ENCODE measurements at regions not wholly inside any gene's neighbourhood (a gene's known extent, or its start where the extent isn't known, plus 50 kb on each side); places are given as distances from the start of the nearest gene placed in this dataset.

GRCh38 chr5:66519626-66520025 is 76.6 kb upstream of the MAST4 start:
- Histone ChIP-seq H3K4me3 (ENCODE audit: extremely low read depth in 1 of 4, insufficient read depth in 2 of 4, low read depth in 3 of 4, low read length in 4 of 4) (no peak overlapping the region), H3K4ac (replicated peaks; ENCODE audit: insufficient read length, low read depth, low read length) (no peak overlapping the region), H2BK15ac (ENCODE audit: low read length) (no peak overlapping the region), H3K9ac (replicated peaks in 1 of 4; ENCODE audit: extremely low read depth in 1 of 4, low read depth in 3 of 4, low read length in 3 of 4) (no peak overlapping the region), H4K5ac (ENCODE audit: insufficient read length, low read depth, low read length) (no peak overlapping the region), H3K23me2 (ENCODE audit: low read depth, low read length) (no peaks in the 10 kb centered on the region), H3K4me2 (ENCODE audit: insufficient read depth in 1 of 2, low read depth in 2 of 2, low read length in 2 of 2) (no peak overlapping the region), H3K36me3 (ENCODE audit: control insufficient read depth in 2 of 4, insufficient read depth in 4 of 4, low read length in 3 of 4) (no peaks in the 10 kb centered on the region; a peak in 1 of 8 replicates), H3K79me1 (ENCODE audit: low read depth, low read length) (no peaks in the 10 kb centered on the region), H2AFZ (ENCODE audit: low read length) (no peak overlapping the region), H2AK5ac (ENCODE audit: low read depth, low read length) (no peak overlapping the region), H3K14ac (ENCODE audit: insufficient read length) (no peak overlapping the region), H3K27ac (ENCODE audit: low read depth, low read length) (no peak overlapping the region), H3K4me1 (replicated peaks in 1 of 4; ENCODE audit: control insufficient read depth in 3 of 4, insufficient read depth in 4 of 4, low read length in 3 of 4) (no peaks in the 10 kb centered on the region), H3K79me2 (ENCODE audit: control insufficient read depth in 1 of 2, insufficient read depth in 2 of 2, low read length in 2 of 2) (no peaks in the 10 kb centered on the region), H4K20me1 (replicated peaks in 1 of 2; ENCODE audit: control insufficient read depth in 1 of 2, insufficient read depth in 2 of 2, low read length in 2 of 2) (no peaks in the 10 kb centered on the region), H4K91ac (replicated peaks; ENCODE audit: insufficient read length, low read length) (no peak overlapping the region), H3K18ac (ENCODE audit: extremely low read depth, low read length) (no peak overlapping the region), H3K23ac (ENCODE audit: insufficient read length) (no peak overlapping the region), H3K27me3 (replicated peaks in 1 of 4; ENCODE audit: control insufficient read depth in 3 of 4, extremely low read depth in 1 of 4, insufficient read depth in 3 of 4, low read length in 3 of 4) (no peaks in the 10 kb centered on the region; a peak in 1 of 7 replicates), H2BK5ac (ENCODE audit: low read depth, low read length) (no peak overlapping the region), H2BK12ac (ENCODE audit: low read depth, low read length) (no peak overlapping the region), H2BK20ac (ENCODE audit: low read length) (no peak overlapping the region), H3K9me3 (ENCODE audit: insufficient read depth in 2 of 2, low read depth in 1 of 2, low read length in 1 of 2) (peaks cover 4 to 11% of the 10 kb centered on the region in 2 experiments; a peak in 3 of 4 replicates), H2BK120ac (replicated peaks; ENCODE audit: low read depth, low read length) (no peak overlapping the region), H4K8ac (ENCODE audit: extremely low read depth, insufficient read depth, low read length) (no peak overlapping the region), H3K56ac (replicated peaks; ENCODE audit: insufficient read length, low read depth, low read length) (no peak overlapping the region)
- ChIA-PET POLR2A (ENCODE audit: partially characterized antibody) (no interaction called here), CTCF (ENCODE audit: partially characterized antibody) (interaction anchor here (1.5 kb wide), 1 partner anchor 211 kb away, joined by 3 read pairs; no protein-coding TSS in a partner anchor)
- DNase-seq (ENCODE audit: low read depth in 1 of 2, low spot score in 2 of 2) (no peak), FAIRE-seq (no peak)
- WGBS, 2 experiments (ENCODE audit: extremely low coverage in 1 of 2, insufficient coverage in 1 of 2, insufficient read length in 1 of 2, insufficient replicate concordance in 2 of 2, low coverage in 1 of 2, low lambda C conversion rate in 2 of 2, missing lambda C conversion rate in 1 of 2): 85% methylated on average over 1 of the region's 1 CpG; no CpG with 5 or more reads in 1 of the 2 experiments
- TF ChIP-seq CEBPB (IDR thresholded peaks at IDR 0.05; ENCODE audit: low read depth, low read length) (no peak), KDM4A (IDR thresholded peaks at IDR 0.05; ENCODE audit: low read depth, low read length, severe bottlenecking) (no peak), SP2 (IDR thresholded peaks at IDR 0.05; ENCODE audit: low read length) (no peak), FOSL1 (IDR thresholded peaks at IDR 0.05; ENCODE audit: insufficient read depth, low read depth, low read length) (no peak), BRCA1 (IDR thresholded peaks at IDR 0.05; ENCODE audit: low read depth, low read length) (no peak), EGR1 (IDR thresholded peaks at IDR 0.05; ENCODE audit: borderline replicate concordance, low read depth, low read length) (no peak), NANOG (IDR thresholded peaks at IDR 0.05; ENCODE audit: insufficient read depth, low read depth, low read length, poor library complexity, severe bottlenecking) (no peak)
